ENCODE measurements at regions not wholly inside any gene's neighbourhood (a gene's known extent, or its start where the extent isn't known, plus 50 kb on each side); places are given as distances from the start of the nearest gene placed in this dataset.

DNA sequence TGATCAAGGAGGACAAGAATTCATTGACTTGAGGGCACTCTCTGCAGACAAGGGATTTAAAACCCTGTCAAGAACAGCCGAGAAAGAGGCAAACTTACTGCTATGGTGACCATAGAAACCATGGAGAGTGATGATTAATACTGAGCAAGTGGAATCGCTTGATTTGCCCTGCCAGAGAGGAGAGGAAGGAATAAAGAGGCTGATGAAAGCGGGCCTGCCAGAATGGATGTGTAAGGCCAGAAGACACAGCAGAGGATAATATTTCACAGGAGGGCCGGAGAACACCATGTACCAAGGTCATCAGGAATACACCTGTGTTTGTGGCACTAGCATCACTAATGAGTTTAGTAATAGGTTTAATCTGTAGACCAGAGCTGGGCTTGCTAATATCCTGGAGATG is 221.8 kb upstream of the DCN start:
- intact Hi-C loops (cut with micrococcal nuclease; ENCODE audit: unreplicated experiment): no loop called here
- Histone ChIP-seq H3K4me3 (ENCODE audit: low read depth, low read length) (no peak overlapping the region), H3K36me3 (ENCODE audit: control insufficient read depth, insufficient read depth, low read length) (no peaks in the 10 kb centered on the region), H3K4me1 (no peaks in the 10 kb centered on the region), H3K9me3 (0 out of 2 replicates have a peak, but pooled peaks cover 3% of the 10 kb centered on the region), H3K27me3 (replicated peaks; ENCODE audit: control insufficient read depth, insufficient read depth, low read length) (no peaks in the 10 kb centered on the region)
- H3K27me3 Mint-ChIP-seq (ENCODE audit: insufficient read depth, unreplicated experiment): no peaks in the 10 kb centered on the region
- no peak for TF ChIP-seq CTCF (IDR thresholded peaks at IDR 0.05; ENCODE audit: insufficient read depth in 1 of 2, low read depth in 1 of 2, low read length in 1 of 2, severe bottlenecking in 1 of 2, unreplicated experiment in 1 of 2)
- H3K4me3 Mint-ChIP-seq (ENCODE audit: unreplicated experiment): no peak overlapping the region
- no peak for DNase-seq
- BruUV-seq (replicated peaks): no TSS peak
- H3K4me1 Mint-ChIP-seq (ENCODE audit: low read depth, unreplicated experiment): no peaks in the 10 kb centered on the region
- CTCF ChIA-PET: no interaction called here
- H3K36me3 Mint-ChIP-seq (ENCODE audit: insufficient read depth, unreplicated experiment): no peaks in the 10 kb centered on the region
- H3K27ac Mint-ChIP-seq (ENCODE audit: unreplicated experiment): no peak overlapping the region
- no peaks in the 10 kb centered on the region for H3K9me3 Mint-ChIP-seq (ENCODE audit: unreplicated experiment)
- POLR2A ChIA-PET: no interaction called here

GRCh38 chr12:91401190-91401589 is 218.6 kb upstream of the DCN start:
- Mint-ChIP-seq H3K9me3 (ENCODE audit: unreplicated experiment) (no peaks in the 10 kb centered on the region), H3K4me1 (ENCODE audit: low read depth, unreplicated experiment) (no peaks in the 10 kb centered on the region), H3K27ac (ENCODE audit: unreplicated experiment) (no peak overlapping the region), H3K36me3 (ENCODE audit: insufficient read depth, unreplicated experiment) (no peaks in the 10 kb centered on the region), H3K4me3 (ENCODE audit: unreplicated experiment) (no peak overlapping the region), H3K27me3 (ENCODE audit: insufficient read depth, unreplicated experiment) (no peaks in the 10 kb centered on the region)
- Histone ChIP-seq H3K4me1 (no peaks in the 10 kb centered on the region), H3K9me3 (0 out of 2 replicates have a peak, but pooled peaks cover 3% of the 10 kb centered on the region), H3K27me3 (replicated peaks; ENCODE audit: control insufficient read depth, insufficient read depth, low read length) (no peaks in the 10 kb centered on the region), H3K36me3 (ENCODE audit: control insufficient read depth, insufficient read depth, low read length) (no peaks in the 10 kb centered on the region), H3K4me3 (ENCODE audit: low read depth, low read length) (no peak overlapping the region)
- intact Hi-C loops (cut with micrococcal nuclease; ENCODE audit: unreplicated experiment): no loop called here
- POLR2A ChIA-PET: no interaction called here
- TF ChIP-seq CTCF (IDR thresholded peaks at IDR 0.05; ENCODE audit: insufficient read depth in 1 of 2, low read depth in 1 of 2, low read length in 1 of 2, severe bottlenecking in 1 of 2, unreplicated experiment in 1 of 2): no peak
- no TSS peak for BruUV-seq (replicated peaks)
- DNase-seq: no peak
- CTCF ChIA-PET: no interaction called here

- no TSS peak for BruUV-seq (replicated peaks)
- DNase-seq: no peak
- Histone ChIP-seq H3K4me1 (0 out of 2 replicates have a peak, but pooled peaks cover 4% of the 10 kb centered on the region), H3K27me3 (replicated peaks; ENCODE audit: control insufficient read depth, insufficient read depth, low read length) (no peaks in the 10 kb centered on the region), H3K36me3 (ENCODE audit: control insufficient read depth, insufficient read depth, low read length) (no peaks in the 10 kb centered on the region), H3K4me3 (ENCODE audit: low read depth, low read length) (no peak overlapping the region), H3K9me3 (0 out of 2 replicates have a peak, but pooled peaks cover 3% of the 10 kb centered on the region)
- intact Hi-C loops (cut with micrococcal nuclease; ENCODE audit: unreplicated experiment): no loop called here
- ChIA-PET POLR2A (no interaction called here), CTCF (no interaction called here)
- no peaks in the 10 kb centered on the region for H3K4me1 Mint-ChIP-seq (ENCODE audit: low read depth, unreplicated experiment)
- no peak overlapping the region for H3K4me3 Mint-ChIP-seq (ENCODE audit: unreplicated experiment)
- no peaks in the 10 kb centered on the region for H3K36me3 Mint-ChIP-seq (ENCODE audit: insufficient read depth, unreplicated experiment)
- H3K27ac Mint-ChIP-seq (ENCODE audit: unreplicated experiment): no peak overlapping the region
- no peaks in the 10 kb centered on the region for H3K27me3 Mint-ChIP-seq (ENCODE audit: insufficient read depth, unreplicated experiment)
- no peak for TF ChIP-seq CTCF (IDR thresholded peaks at IDR 0.05; ENCODE audit: insufficient read depth in 1 of 2, low read depth in 1 of 2, low read length in 1 of 2, severe bottlenecking in 1 of 2, unreplicated experiment in 1 of 2)
- H3K9me3 Mint-ChIP-seq (ENCODE audit: unreplicated experiment): no peaks in the 10 kb centered on the region
These were observed 217.7 kb upstream of the DCN start for GRCh38 chr12:91400271-91400670.
